ENCODE measurements at regions not wholly inside any gene's neighbourhood (a gene's known extent, or its start where the extent isn't known, plus 50 kb on each side); places are given as distances from the start of the nearest gene placed in this dataset.

DNA sequence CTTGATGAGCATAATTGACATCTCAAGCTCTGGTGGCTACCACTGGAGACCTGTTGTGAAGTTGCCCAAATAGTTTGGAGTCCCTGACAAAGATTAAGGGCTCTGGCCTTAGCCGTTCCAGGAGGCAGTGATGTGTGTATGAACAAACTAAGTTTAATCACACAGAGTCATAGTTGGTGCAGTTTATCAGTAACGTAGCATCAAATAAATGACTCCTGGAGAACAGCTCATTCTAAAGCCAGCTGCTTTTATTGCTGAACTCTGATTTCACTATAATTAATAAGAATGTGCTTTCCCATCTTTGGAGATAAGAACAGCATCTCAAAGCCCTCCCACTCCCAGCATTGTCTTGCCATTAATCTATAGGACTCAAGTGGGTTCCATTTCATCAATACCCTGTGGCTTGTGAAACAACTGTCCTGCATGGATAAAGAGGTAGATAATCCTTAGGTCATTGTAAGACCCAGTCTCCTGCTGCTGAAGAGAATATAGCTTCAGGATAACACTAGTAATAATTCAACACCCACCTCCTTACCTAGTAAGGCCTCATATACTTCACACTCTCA lies 211.4 kb upstream of the THUMPD2 start:
- Histone ChIP-seq H3K9me3 (no peaks in the 10 kb centered on the region), H3K4me1 (peaks cover 0 to 5% (median 0%) of the 10 kb centered on the region in 9 donors), H3K36me3 (no peaks in the 10 kb centered on the region), H3K27me3 (no peaks in the 10 kb centered on the region), H3K4me3 (no peak overlapping the region), H3K27ac (no peak overlapping the region)
- intact Hi-C loops (cut with DNase I), result no loop called here
- TF ChIP-seq, protein P1, sequence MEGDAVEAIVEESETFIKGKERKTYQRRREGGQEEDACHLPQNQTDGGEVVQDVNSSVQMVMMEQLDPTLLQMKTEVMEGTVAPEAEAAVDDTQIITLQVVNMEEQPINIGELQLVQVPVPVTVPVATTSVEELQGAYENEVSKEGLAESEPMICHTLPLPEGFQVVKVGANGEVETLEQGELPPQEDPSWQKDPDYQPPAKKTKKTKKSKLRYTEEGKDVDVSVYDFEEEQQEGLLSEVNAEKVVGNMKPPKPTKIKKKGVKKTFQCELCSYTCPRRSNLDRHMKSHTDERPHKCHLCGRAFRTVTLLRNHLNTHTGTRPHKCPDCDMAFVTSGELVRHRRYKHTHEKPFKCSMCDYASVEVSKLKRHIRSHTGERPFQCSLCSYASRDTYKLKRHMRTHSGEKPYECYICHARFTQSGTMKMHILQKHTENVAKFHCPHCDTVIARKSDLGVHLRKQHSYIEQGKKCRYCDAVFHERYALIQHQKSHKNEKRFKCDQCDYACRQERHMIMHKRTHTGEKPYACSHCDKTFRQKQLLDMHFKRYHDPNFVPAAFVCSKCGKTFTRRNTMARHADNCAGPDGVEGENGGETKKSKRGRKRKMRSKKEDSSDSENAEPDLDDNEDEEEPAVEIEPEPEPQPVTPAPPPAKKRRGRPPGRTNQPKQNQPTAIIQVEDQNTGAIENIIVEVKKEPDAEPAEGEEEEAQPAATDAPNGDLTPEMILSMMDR (IDR thresholded peaks at IDR 0.05), result no peak
- 87 to 92% methylated on average over 2 of the region's 2 CpGs for WGBS, 2 donors
- no peak for ATAC-seq
- DNase-seq, result no peak

DNA sequence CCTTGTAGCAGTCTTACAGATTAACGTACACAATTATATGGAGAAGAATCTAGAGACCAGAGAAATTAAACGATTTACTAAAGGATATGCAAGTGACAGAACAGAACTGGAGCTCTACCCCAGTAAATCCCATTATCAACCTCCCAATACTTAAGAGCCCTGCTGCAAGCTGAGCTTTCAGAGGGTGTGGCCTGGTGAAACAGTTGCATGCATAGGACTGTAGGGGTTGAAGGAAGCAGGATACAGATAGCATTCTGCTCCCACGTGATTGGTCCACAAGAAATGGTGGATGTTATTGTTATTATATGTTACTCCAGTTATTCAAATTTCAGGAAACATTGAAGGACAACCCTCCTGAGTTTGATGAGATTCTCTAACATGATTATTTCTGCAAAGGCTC lies 210.8 kb upstream of the THUMPD2 start:
- no peaks in the 10 kb centered on the region for H3K36me3 ChIP-seq
- H3K4me1 ChIP-seq, result peaks cover 0 to 5% (median 0%) of the 10 kb centered on the region in 9 donors
- WGBS, 2 donors, result 41 to 78% methylated on average over 3 of the region's 3 CpGs
- H3K27ac ChIP-seq, result no peak overlapping the region
- DNase-seq (no peak), ATAC-seq (no peak)
- intact Hi-C loops (cut with DNase I), result no loop called here
- H3K27me3 ChIP-seq, result no peaks in the 10 kb centered on the region
- H3K9me3 ChIP-seq, result no peaks in the 10 kb centered on the region
- TF ChIP-seq, protein P1 (IDR thresholded peaks at IDR 0.05), result no peak
- H3K4me3 ChIP-seq, result no peak overlapping the region

DNA sequence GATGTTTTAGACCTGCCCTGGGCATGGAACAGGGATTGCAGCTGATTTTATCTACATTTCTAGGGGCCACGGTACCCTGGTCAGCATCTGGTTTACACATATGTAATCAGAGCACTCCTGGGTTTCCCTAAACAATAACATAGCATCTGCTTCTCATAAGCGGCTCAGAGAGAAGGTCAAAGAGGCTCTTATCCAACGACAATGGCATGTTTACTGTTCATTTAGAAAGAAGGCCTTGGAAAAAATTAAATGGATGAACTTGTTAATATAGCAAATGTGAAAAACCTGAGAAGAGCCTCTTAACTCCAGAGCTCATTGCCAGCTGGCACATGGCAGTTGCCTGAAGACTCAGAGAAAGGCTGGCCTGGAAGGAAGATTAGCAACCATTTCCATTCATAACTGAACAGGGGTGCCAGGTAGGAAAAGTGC lies 202.8 kb upstream of the THUMPD2 start:
- Histone ChIP-seq H3K9me3 (peaks cover 0 to 3% (median 0%) of the 10 kb centered on the region in 11 donors), H3K4me1 (peaks cover 0 to 5% (median 0%) of the 10 kb centered on the region in 9 donors), H3K27ac (no peak overlapping the region), H3K4me3 (no peak overlapping the region), H3K27me3 (no peaks in the 10 kb centered on the region), H3K36me3 (no peaks in the 10 kb centered on the region)
- DNase-seq, result no peak
- TF ChIP-seq, protein P1 (IDR thresholded peaks at IDR 0.05), result no peak
- 68 to 77% methylated on average over 3 of the region's 3 CpGs for WGBS, 2 donors
- intact Hi-C loops (cut with DNase I), result no loop called here
- ATAC-seq, result no peak

DNA sequence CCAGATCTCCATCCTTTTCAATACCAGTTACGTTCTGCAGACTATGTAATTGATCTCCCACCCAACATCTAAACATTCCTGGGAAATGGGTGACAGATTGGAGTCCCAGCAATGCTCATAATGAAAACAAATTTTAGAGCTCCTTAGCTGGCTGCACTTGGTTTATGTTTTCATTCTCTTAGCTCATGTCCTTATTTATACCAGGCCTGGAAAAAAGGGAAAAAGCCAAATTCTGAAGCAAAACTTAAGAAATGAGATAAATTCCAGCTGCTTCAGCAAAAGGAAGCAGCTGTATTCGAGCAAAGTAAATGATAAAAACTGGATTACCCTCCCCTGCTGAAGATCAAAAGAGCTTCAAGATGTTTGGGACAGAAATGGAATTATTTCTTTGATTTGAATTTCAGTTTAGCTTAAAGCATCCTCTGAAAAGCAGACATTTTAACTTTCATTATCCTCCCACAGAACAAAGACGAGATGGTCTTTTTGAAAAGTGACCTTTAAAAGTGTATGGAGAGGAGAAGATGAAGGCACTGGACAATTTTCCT lies 196.5 kb upstream of the THUMPD2 start:
- H3K9me3 ChIP-seq, result peaks cover 0 to 4% (median 0%) of the 10 kb centered on the region in 11 donors
- no peaks in the 10 kb centered on the region for H3K36me3 ChIP-seq
- H3K27me3 ChIP-seq, result no peaks in the 10 kb centered on the region
- peak overlapping the region in 3 of 10 donors; percentile 1 to 35 (median 17) for H3K27ac ChIP-seq
- intact Hi-C loops (cut with DNase I), result no loop called here
- WGBS, 2 donors, result 63 to 70% methylated on average over 3 of the region's 3 CpGs
- peaks cover 0 to 5% (median 0%) of the 10 kb centered on the region in 9 donors for H3K4me1 ChIP-seq
- DNase-seq (no peak), ATAC-seq (peak in 1 of 8 donors; percentile 28)
- no peak overlapping the region for H3K4me3 ChIP-seq
- TF ChIP-seq, protein P1 (IDR thresholded peaks at IDR 0.05), result no peak
